A549 (cell line): ENCODE measurements at regions not wholly inside any gene's neighbourhood (a gene's known extent, or its start where the extent isn't known, plus 50 kb on each side); places are given as distances from the start of the nearest gene placed in this dataset.

Experiments
- ATAC-seq, 2 experiments: fragments of 200-7000 bp in 1 of 2; fragments of >200 bp in 1 of 2; cut with Nextera tagmentation in 1 of 2; cut with Tn5 transposase in 1 of 2; 3 replicates each; pipeline versions ENCODE4 v1.8.0 to v1.9.1; 2018 to 2020; ENCODE audit warnings: mild to moderate bottlenecking in 1 of 2, moderate library complexity in 1 of 2
- CTCF ChIA-PET: fragments of 300-600 bp; sonication (Branson Sonifier 250); formaldehyde crosslinking; extraction: SDS; loops from one replicate; lab custom pipeline; 2021; ENCODE audit warnings: antibody characterized with exemption, inconsistent platforms; lab: Yijun Ruan, JAX
- POLR2A ChIA-PET: fragments of 350-600 bp; formaldehyde crosslinking; extraction: SDS; loops from one replicate; lab custom pipeline; 2021; ENCODE audit warnings: antibody characterized with exemption, inconsistent platforms; lab: Yijun Ruan, JAX
- DNase-seq, 2 experiments: peaks; one replicate each; pipeline versions ENCODE4 v3.0.0 to v3.0.0-alpha.2; 2011 to 2016; ENCODE audit warnings: low read depth in 1 of 2, low spot score in 1 of 2
- FAIRE-seq: peaks from 2 replicates; lab custom pipeline; 2011; peaks lifted over from hg19 to GRCh38; lab: Jason Lieb, UNC
- H3K27ac ChIP-seq, 2 experiments: fragments of >200 bp; sonication (Bioruptor Twin); formaldehyde crosslinking; 3 replicates each; pipeline ENCODE4 v1.5.1; 2016 to 2017
- H3K4me1 ChIP-seq: fragments of >200 bp; sonication (Bioruptor Twin); formaldehyde crosslinking; 3 replicates; pipeline ENCODE4 v1.6.1; 2016
- H3K4me2 ChIP-seq: fragments of >200 bp; sonication (Bioruptor Twin); formaldehyde crosslinking; 3 replicates; pipeline ENCODE4 v1.6.1; 2016
- H3K4me3 ChIP-seq: fragments of >200 bp; sonication (Bioruptor Twin); formaldehyde crosslinking; 3 replicates; pipeline ENCODE4 v1.5.1; 2016
- H3K9me3 ChIP-seq: fragments of >200 bp; sonication (Bioruptor Twin); formaldehyde crosslinking; 3 replicates; pipeline ENCODE4 v1.6.1; 2016
- BHLHE40 ChIP-seq: IDR thresholded peaks from 2 replicates; pipeline ENCODE4 v1.6.1; 2012; ENCODE audit warnings: low read depth, low read length, inconsistent platforms
- CBX8 ChIP-seq: fragments of 200-600 bp; sonication (generic); IDR thresholded peaks from 2 replicates; pipeline ENCODE4 v1.6.1; 2016
- CHD2 ChIP-seq: fragments of 150-350 bp; IDR thresholded peaks from 2 replicates; pipeline ENCODE4 v1.6.1; 2014; ENCODE audit warnings: low read length; ENCODE audit not compliant: partially characterized antibody
- EHF ChIP-seq: fragments of 250-450 bp; sonication (Bioruptor Pico); IDR thresholded peaks from 2 replicates; pipeline ENCODE4 v1.5.0; 2020; ENCODE audit warnings: mild to moderate bottlenecking
- FOSB ChIP-seq: fragments of 250-450 bp; sonication (Bioruptor Pico); IDR thresholded peaks from 2 replicates; pipeline ENCODE4 v1.5.0; 2020; ENCODE audit warnings: mild to moderate bottlenecking, moderate library complexity
- FOSL2 ChIP-seq, 2 experiments: fragments of 450-650 bp in 1 of 2; fragments of >200 bp in 1 of 2; sonication (Bioruptor Twin) in 1 of 2; formaldehyde crosslinking; IDR thresholded peaks; 2 replicates each; pipeline versions ENCODE4 v1.5.0 to v1.6.1; 2016 to 2020; ENCODE audit warnings: mild to moderate bottlenecking in 1 of 2, moderate library complexity in 1 of 2
- FOXS1 ChIP-seq: fragments of 250-450 bp; sonication (Bioruptor Pico); IDR thresholded peaks from 2 replicates; pipeline ENCODE4 v1.5.0; 2020; ENCODE audit warnings: mild to moderate bottlenecking, moderate library complexity
- HDAC2 ChIP-seq: fragments of 200-600 bp; sonication (generic); IDR thresholded peaks from 2 replicates; pipeline ENCODE4 v1.6.1; 2016
- HEYL ChIP-seq: fragments of 250-450 bp; sonication (Bioruptor Pico); IDR thresholded peaks from 2 replicates; pipeline ENCODE4 v1.8.0; 2021; ENCODE audit warnings: mild to moderate bottlenecking, moderate library complexity
- HOXA7 ChIP-seq: fragments of 250-450 bp; sonication (Bioruptor Pico); IDR thresholded peaks from 2 replicates; pipeline ENCODE4 v1.5.0; 2020; ENCODE audit warnings: mild to moderate bottlenecking, moderate library complexity
- HOXB13 ChIP-seq: fragments of 250-450 bp; sonication (Bioruptor Pico); IDR thresholded peaks from 2 replicates; pipeline ENCODE4 v1.5.0; 2020; ENCODE audit warnings: low read depth, mild to moderate bottlenecking, moderate library complexity
- JUN ChIP-seq, 2 experiments: fragments of >200 bp; sonication (Bioruptor Twin); formaldehyde crosslinking; IDR thresholded peaks; 2 replicates in 1 of 2; 3 replicates in 1 of 2; pipeline ENCODE4 v1.6.1; 2016 to 2017
- JUNB ChIP-seq: fragments of >200 bp; sonication (Bioruptor Twin); formaldehyde crosslinking; IDR thresholded peaks from 2 replicates; pipeline ENCODE4 v1.6.1; 2016
- KDM1A ChIP-seq: fragments of 200-600 bp; sonication (generic); IDR thresholded peaks from 2 replicates; pipeline ENCODE4 v1.6.1; 2016; ENCODE audit warnings: low read depth, mild to moderate bottlenecking
- KDM5A ChIP-seq: fragments of 200-600 bp; sonication (generic); IDR thresholded peaks from 2 replicates; pipeline ENCODE4 v1.6.1; 2016; ENCODE audit warnings: antibody characterized with exemption, mild to moderate bottlenecking
- MYC ChIP-seq: IDR thresholded peaks from 2 replicates; pipeline ENCODE4 v1.6.1; 2012; ENCODE audit warnings: mild to moderate bottlenecking, inconsistent platforms, low read length, improper control_type of control experiment, borderline replicate concordance
- NR3C1 ChIP-seq: fragments of >200 bp; sonication (Bioruptor Twin); formaldehyde crosslinking; IDR thresholded peaks from 3 replicates; pipeline ENCODE4 v1.6.1; 2017
- RFX5 ChIP-seq: fragments of 450-650 bp; IDR thresholded peaks from 2 replicates; pipeline ENCODE4 v1.7.1; 2014; ENCODE audit warnings: antibody characterized with exemption, mild to moderate bottlenecking, moderate library complexity
- RNF2 ChIP-seq: fragments of 200-600 bp; sonication (generic); IDR thresholded peaks from 2 replicates; pipeline ENCODE4 v1.6.1; 2016; ENCODE audit warnings: low read depth, mild to moderate bottlenecking, antibody characterized with exemption, moderate library complexity, borderline replicate concordance
- SMC3 ChIP-seq: fragments of >200 bp; sonication (Bioruptor Twin); formaldehyde crosslinking; IDR thresholded peaks from 3 replicates; pipeline ENCODE4 v1.6.1; 2018; ENCODE audit warnings: inconsistent platforms
- SREBF2 ChIP-seq: fragments of 450-650 bp; IDR thresholded peaks from 2 replicates; pipeline ENCODE4 v1.6.1; 2014; ENCODE audit warnings: mild to moderate bottlenecking, moderate library complexity
- TP53 ChIP-seq: fragments of 250-450 bp; sonication (Bioruptor Pico); IDR thresholded peaks from 2 replicates; pipeline ENCODE4 v1.5.0; 2021; ENCODE audit warnings: mild to moderate bottlenecking, moderate library complexity
- ZNF302 ChIP-seq: fragments of 250-450 bp; sonication (Bioruptor Pico); IDR thresholded peaks from 2 replicates; pipeline ENCODE4 v1.9.0; 2021; ENCODE audit warnings: inconsistent platforms, mild to moderate bottlenecking, moderate library complexity
- WGBS: methylation state at CpG from one replicate; pipeline ENCODE4 v1.1.6; 2017; ENCODE audit errors: missing lambda C conversion rate; 5-methylcytosine and 5-hydroxymethylcytosine counted together
- TF ChIP-seq, protein P1 (sequence below): fragments of 250-450 bp; sonication (Bioruptor Pico); IDR thresholded peaks from 2 replicates; pipeline ENCODE4 v1.5.0; 2020; ENCODE audit warnings: low read depth, mild to moderate bottlenecking, moderate library complexity
- TF ChIP-seq, protein P2 (sequence below): fragments of 250-450 bp; sonication (Bioruptor Pico); IDR thresholded peaks from 2 replicates; pipeline ENCODE4 v1.5.0; 2021; ENCODE audit warnings: mild to moderate bottlenecking, moderate library complexity, borderline replicate concordance
- TF ChIP-seq, protein P3 (sequence below): fragments of >200 bp; sonication (Bioruptor Twin); formaldehyde crosslinking; IDR thresholded peaks from 3 replicates; pipeline ENCODE4 v1.5.1; 2016
- TF ChIP-seq, protein P4 (sequence below): IDR thresholded peaks from 2 replicates; pipeline ENCODE4 v1.6.1; 2012
- TF ChIP-seq, protein P5 (sequence below): fragments of >200 bp; sonication (Bioruptor Twin); formaldehyde crosslinking; IDR thresholded peaks from 3 replicates; pipeline ENCODE4 v1.6.1; 2016

DNA sequence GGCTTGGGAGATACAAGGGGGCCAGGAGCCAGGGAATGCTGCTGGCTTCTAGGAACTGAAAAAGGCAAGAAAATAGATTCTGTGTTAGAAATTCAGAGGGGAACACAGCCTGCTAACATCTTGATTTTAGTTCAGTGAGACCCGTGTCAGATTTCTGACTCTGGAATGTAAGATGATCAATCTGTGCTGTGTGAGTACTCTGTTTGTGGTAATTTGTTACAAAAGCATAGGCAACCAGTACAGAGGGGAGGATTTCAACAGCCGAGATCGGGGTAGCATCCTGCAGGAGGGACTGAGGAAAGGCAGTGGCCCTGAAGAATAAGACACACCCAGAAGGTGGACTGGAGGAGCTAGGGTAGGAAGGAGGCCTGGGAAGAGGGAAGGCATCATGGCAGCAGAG, 410.0 kb upstream of the CCDC196 start:
- no peak overlapping the region for H3K4me3 ChIP-seq
- 43% methylated on average over 3 of the region's 3 CpGs for whole genome bisulfite sequencing
- DNase-seq: no peak
- ChIA-PET POLR2A (no interaction called here), CTCF (no interaction called here)
- no peak overlapping the region for H3K27ac ChIP-seq
- TF ChIP-seq HEYL (CRISPR knock-in tag) (no peak), BHLHE40 (no peak), FOSL2 (IDR thresholded peaks at IDR 0.05) (no peak), FOSL2 (CRISPR knock-in tag; IDR thresholded peaks at IDR 0.05) (no peak)
- TF ChIP-seq, protein P1, sequence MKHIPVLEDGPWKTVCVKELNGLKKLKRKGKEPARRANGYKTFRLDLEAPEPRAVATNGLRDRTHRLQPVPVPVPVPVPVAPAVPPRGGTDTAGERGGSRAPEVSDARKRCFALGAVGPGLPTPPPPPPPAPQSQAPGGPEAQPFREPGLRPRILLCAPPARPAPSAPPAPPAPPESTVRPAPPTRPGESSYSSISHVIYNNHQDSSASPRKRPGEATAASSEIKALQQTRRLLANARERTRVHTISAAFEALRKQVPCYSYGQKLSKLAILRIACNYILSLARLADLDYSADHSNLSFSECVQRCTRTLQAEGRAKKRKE (CRISPR knock-in tag): no peak
- no peak for FAIRE-seq
- H3K4me2 ChIP-seq: no peak overlapping the region
- no peaks in the 10 kb centered on the region for H3K4me1 ChIP-seq
- ATAC-seq: 0 out of 6 replicates have a peak, but pooled peaks of 1 of the 2 experiments have one; percentile 11
- no peaks in the 10 kb centered on the region for H3K9me3 ChIP-seq

DNA sequence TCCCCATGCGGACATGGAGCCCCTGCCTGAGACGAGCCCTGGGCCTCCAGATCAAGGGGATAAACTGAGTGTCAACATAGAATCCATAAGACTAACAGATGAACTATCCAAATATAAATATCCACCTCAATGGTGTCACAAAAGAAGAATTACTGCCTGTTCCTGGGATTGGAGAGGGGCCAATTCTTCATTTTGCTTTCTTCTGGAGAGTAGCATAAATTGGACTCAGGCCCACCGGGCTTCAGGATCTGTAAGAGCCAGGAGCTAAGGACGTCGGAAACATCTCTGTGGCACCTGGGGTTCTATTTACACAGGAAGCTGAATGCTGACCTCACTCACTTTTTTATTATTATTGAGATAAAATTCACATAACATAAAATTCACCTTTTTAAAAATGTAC, 408.2 kb upstream of the CCDC196 start:
- no peak overlapping the region for H3K27ac ChIP-seq
- FAIRE-seq: no peak
- POLR2A ChIA-PET: no interaction called here
- H3K4me2 ChIP-seq: no peak overlapping the region
- H3K4me1 ChIP-seq: no peaks in the 10 kb centered on the region
- TF ChIP-seq HOXB13 (CRISPR knock-in tag): no peak
- no peak for TF ChIP-seq BHLHE40
- TF ChIP-seq KDM1A: no peak
- no peak for TF ChIP-seq CBX8
- TF ChIP-seq MYC: no peak
- TF ChIP-seq, protein P2, sequence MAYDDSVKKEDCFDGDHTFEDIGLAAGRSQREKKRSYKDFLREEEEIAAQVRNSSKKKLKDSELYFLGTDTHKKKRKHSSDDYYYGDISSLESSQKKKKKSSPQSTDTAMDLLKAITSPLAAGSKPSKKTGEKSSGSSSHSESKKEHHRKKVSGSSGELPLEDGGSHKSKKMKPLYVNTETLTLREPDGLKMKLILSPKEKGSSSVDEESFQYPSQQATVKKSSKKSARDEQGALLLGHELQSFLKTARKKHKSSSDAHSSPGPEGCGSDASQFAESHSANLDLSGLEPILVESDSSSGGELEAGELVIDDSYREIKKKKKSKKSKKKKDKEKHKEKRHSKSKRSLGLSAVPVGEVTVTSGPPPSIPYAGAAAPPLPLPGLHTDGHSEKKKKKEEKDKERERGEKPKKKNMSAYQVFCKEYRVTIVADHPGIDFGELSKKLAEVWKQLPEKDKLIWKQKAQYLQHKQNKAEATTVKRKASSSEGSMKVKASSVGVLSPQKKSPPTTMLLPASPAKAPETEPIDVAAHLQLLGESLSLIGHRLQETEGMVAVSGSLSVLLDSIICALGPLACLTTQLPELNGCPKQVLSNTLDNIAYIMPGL (CRISPR knock-in tag): no peak
- TF ChIP-seq HOXA7 (CRISPR knock-in tag): no peak
- no peak for TF ChIP-seq CHD2
- TF ChIP-seq FOXS1 (CRISPR knock-in tag): no peak
- TF ChIP-seq, protein P3, sequence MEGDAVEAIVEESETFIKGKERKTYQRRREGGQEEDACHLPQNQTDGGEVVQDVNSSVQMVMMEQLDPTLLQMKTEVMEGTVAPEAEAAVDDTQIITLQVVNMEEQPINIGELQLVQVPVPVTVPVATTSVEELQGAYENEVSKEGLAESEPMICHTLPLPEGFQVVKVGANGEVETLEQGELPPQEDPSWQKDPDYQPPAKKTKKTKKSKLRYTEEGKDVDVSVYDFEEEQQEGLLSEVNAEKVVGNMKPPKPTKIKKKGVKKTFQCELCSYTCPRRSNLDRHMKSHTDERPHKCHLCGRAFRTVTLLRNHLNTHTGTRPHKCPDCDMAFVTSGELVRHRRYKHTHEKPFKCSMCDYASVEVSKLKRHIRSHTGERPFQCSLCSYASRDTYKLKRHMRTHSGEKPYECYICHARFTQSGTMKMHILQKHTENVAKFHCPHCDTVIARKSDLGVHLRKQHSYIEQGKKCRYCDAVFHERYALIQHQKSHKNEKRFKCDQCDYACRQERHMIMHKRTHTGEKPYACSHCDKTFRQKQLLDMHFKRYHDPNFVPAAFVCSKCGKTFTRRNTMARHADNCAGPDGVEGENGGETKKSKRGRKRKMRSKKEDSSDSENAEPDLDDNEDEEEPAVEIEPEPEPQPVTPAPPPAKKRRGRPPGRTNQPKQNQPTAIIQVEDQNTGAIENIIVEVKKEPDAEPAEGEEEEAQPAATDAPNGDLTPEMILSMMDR: no peak
- TF ChIP-seq, protein P4, sequence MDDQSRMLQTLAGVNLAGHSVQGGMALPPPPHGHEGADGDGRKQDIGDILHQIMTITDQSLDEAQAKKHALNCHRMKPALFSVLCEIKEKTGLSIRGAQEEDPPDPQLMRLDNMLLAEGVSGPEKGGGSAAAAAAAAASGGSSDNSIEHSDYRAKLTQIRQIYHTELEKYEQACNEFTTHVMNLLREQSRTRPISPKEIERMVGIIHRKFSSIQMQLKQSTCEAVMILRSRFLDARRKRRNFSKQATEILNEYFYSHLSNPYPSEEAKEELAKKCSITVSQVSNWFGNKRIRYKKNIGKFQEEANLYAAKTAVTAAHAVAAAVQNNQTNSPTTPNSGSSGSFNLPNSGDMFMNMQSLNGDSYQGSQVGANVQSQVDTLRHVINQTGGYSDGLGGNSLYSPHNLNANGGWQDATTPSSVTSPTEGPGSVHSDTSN: no peak
- TF ChIP-seq, all 56 proteins: peak for 0
- 51% methylated on average over 5 of the region's 5 CpGs for WGBS
- DNase-seq: no peak
- H3K9me3 ChIP-seq: no peaks in the 10 kb centered on the region
- ATAC-seq: no peak
- H3K4me3 ChIP-seq: no peak overlapping the region
- CTCF ChIA-PET: interaction anchor here (0.6 to 1.6 kb wide), 4 partner anchors 8 to 58 kb away, joined by 3 to 7 read pairs (median 4); no protein-coding TSS in a partner anchor

DNA sequence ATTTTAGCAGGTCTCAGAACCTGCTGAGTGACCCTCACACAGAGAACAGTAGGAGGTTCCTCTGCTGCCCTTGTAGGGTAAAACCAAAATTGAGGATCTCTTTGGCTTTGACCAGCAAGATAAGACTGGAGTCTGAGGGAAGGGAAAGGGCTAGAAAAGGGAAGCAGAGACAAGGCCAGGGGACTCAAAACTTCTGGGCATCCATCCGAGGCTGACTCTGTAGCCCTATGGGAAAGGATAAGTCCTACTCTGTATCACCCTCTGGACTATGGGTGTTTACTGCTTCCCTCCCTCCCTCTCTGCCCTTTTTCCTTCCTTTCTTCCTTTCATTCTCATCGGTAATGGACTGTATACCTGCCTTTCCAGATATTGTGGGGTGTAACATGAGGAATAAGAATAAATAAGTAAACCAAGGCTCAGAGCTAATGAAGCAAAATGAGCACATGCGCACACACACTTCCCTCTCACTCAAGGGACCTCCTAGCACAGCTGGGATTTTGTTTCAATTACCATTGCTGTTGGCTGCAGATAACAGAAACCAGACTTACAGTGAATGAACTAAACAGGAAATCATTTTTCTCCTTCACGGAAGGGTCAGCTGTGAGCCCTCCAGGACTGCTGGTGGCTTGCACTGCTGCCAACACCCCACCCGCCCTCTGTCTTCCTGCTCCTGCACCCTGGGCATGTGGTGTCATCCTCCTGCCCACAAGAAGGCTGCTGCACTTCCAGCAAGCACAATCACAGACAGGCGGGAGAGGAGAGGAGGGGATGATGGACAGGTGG, 404.4 kb upstream of the CCDC196 start:
- FAIRE-seq (no peak), ATAC-seq (no peak), DNase-seq (no peak)
- Histone ChIP-seq H3K4me1 (no peaks in the 10 kb centered on the region), H3K9me3 (no peaks in the 10 kb centered on the region), H3K27ac (no peak overlapping the region), H3K4me3 (no peak overlapping the region), H3K4me2 (no peak overlapping the region)
- ChIA-PET POLR2A (no interaction called here), CTCF (no interaction called here)
- WGBS: 22% methylated on average over 6 of the region's 6 CpGs
- TF ChIP-seq SREBF2 (no peak), RFX5 (no peak), CHD2 (no peak), JUN (IDR thresholded peaks at IDR 0.05) (no peak), SMC3 (no peak), FOSB (CRISPR knock-in tag) (no peak), TP53 (no peak), ZNF302 (no peak), HDAC2 (no peak), EHF (CRISPR knock-in tag) (no peak), JUNB (no peak), NR3C1 (no peak), KDM5A (no peak), RNF2 (no peak)
- TF ChIP-seq, protein P5, sequence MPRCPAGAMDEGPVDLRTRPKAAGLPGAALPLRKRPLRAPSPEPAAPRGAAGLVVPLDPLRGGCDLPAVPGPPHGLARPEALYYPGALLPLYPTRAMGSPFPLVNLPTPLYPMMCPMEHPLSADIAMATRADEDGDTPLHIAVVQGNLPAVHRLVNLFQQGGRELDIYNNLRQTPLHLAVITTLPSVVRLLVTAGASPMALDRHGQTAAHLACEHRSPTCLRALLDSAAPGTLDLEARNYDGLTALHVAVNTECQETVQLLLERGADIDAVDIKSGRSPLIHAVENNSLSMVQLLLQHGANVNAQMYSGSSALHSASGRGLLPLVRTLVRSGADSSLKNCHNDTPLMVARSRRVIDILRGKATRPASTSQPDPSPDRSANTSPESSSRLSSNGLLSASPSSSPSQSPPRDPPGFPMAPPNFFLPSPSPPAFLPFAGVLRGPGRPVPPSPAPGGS: no peak
